K562 (cell line): ENCODE measurements at regions not wholly inside any gene's neighbourhood (a gene's known extent, or its start where the extent isn't known, plus 50 kb on each side); places are given as distances from the start of the nearest gene placed in this dataset.
A peak's percentile ranks its signal among the peaks of the same experiment; 100 is the strongest.

Experiments
- CBX8 ChIP-seq: fragments of 200-600 bp; sonication (generic); IDR thresholded peaks from 2 replicates; pipeline ENCODE4 v1.6.1; 2012; ENCODE audit warnings: borderline replicate concordance, mixed run types, low read depth, mild to moderate bottlenecking, moderate library complexity, mixed read lengths, low read length, control low read depth, inconsistent platforms; ENCODE audit not compliant: poor library complexity, severe bottlenecking; ENCODE audit errors: extremely low read depth
- CREBBP ChIP-seq: IDR thresholded peaks from one replicate; pipeline ENCODE4 v1.6.1; 2012; ENCODE audit warnings: low read depth, mild to moderate bottlenecking, control low read depth, inconsistent platforms, low read length
- CXXC5 ChIP-seq: fragments of 250-450 bp; sonication (Bioruptor Pico); IDR thresholded peaks from 2 replicates; pipeline ENCODE4 v1.8.0; 2022; ENCODE audit warnings: inconsistent platforms, mild to moderate bottlenecking, moderate library complexity
- GABPA ChIP-seq: fragments of 200-800 bp; sonication (Bioruptor generic); conservative IDR thresholded peaks from 2 replicates; pipeline ENCODE4 v1.6.1; 2016; ENCODE audit warnings: low read depth, missing genetic modification characterization, missing compliant biosample characterization
- GABPB1 ChIP-seq: sonication (generic); formaldehyde crosslinking; IDR thresholded peaks from 2 replicates; pipeline ENCODE4 v1.8.0; 2022; ENCODE audit warnings: mild to moderate bottlenecking, missing genetic modification reagents
- GATA2 ChIP-seq: sonication (generic); formaldehyde crosslinking; IDR thresholded peaks from 2 replicates; pipeline ENCODE4 v1.4.0; 2020; ENCODE audit warnings: mild to moderate bottlenecking, missing genetic modification reagents
- KAT7 ChIP-seq: sonication (generic); formaldehyde crosslinking; IDR thresholded peaks from 2 replicates; pipeline ENCODE4 v1.8.0; 2022; ENCODE audit warnings: missing genetic modification reagents, mild to moderate bottlenecking, borderline replicate concordance
- LCOR ChIP-seq: sonication (generic); formaldehyde crosslinking; IDR thresholded peaks from 2 replicates; pipeline ENCODE4 v1.8.0; 2022; ENCODE audit warnings: mild to moderate bottlenecking, missing genetic modification reagents
- MAFK ChIP-seq: IDR thresholded peaks from 2 replicates; pipeline ENCODE4 v1.6.1; 2011; ENCODE audit warnings: low read length, improper control_type of control experiment
- RBFOX2 ChIP-seq: fragments of 200-400 bp; formaldehyde crosslinking; IDR thresholded peaks from 2 replicates; pipeline ENCODE4 v1.6.1; 2017; ENCODE audit warnings: low read depth, mild to moderate bottlenecking, low read length, moderate library complexity
- RFX7 ChIP-seq: fragments of 250-450 bp; sonication (Bioruptor Pico); IDR thresholded peaks from 2 replicates; pipeline ENCODE4 v1.5.1; 2021; ENCODE audit warnings: mild to moderate bottlenecking
- SMAD4 ChIP-seq: fragments of 250-450 bp; sonication (Bioruptor Pico); conservative IDR thresholded peaks from 2 replicates; pipeline ENCODE4 v1.8.0; 2021; ENCODE audit warnings: inconsistent platforms, mild to moderate bottlenecking, moderate library complexity
- ZKSCAN1 ChIP-seq: fragments of 150-350 bp; IDR thresholded peaks from 2 replicates; pipeline ENCODE4 v1.6.1; 2016; ENCODE audit warnings: low read depth, low read length
- ZNF140 ChIP-seq: fragments of 250-450 bp; sonication (Bioruptor Pico); IDR thresholded peaks from 2 replicates; pipeline ENCODE4 v1.8.0; 2021; ENCODE audit warnings: moderate library complexity, mild to moderate bottlenecking, inconsistent platforms
- ZNF174 ChIP-seq: fragments of 250-450 bp; sonication (Bioruptor Pico); IDR thresholded peaks from 2 replicates; pipeline ENCODE4 v1.4.0; 2020; ENCODE audit warnings: mild to moderate bottlenecking
- ZNF551 ChIP-seq: fragments of 250-450 bp; sonication (Bioruptor Pico); IDR thresholded peaks from 2 replicates; pipeline ENCODE4 v1.5.0; 2021; ENCODE audit warnings: mild to moderate bottlenecking, moderate library complexity
- ZNF780A ChIP-seq: fragments of 250-450 bp; sonication (Bioruptor Pico); IDR thresholded peaks from 2 replicates; pipeline ENCODE4 v1.5.0; 2021; ENCODE audit warnings: mild to moderate bottlenecking
- TF ChIP-seq, protein P1 (sequence below): fragments of 250-450 bp; sonication (Bioruptor Pico); IDR thresholded peaks from 2 replicates; pipeline ENCODE4 v1.5.0; 2021; ENCODE audit warnings: mild to moderate bottlenecking, borderline replicate concordance
- TF ChIP-seq, protein P2 (sequence below), 2 experiments: fragments of 150-350 bp in 1 of 2; IDR thresholded peaks; 2 replicates each; pipeline ENCODE4 v1.6.1; 2012 to 2016; ENCODE audit warnings: low read depth in 2 of 2, low read length in 2 of 2, mild to moderate bottlenecking in 1 of 2, moderate library complexity in 1 of 2
- TF ChIP-seq, protein P3 (sequence below): fragments of 250-450 bp; sonication (Bioruptor Pico); IDR thresholded peaks from 2 replicates; pipeline ENCODE4 v1.4.0; 2020; ENCODE audit warnings: mild to moderate bottlenecking, moderate library complexity

DNA sequence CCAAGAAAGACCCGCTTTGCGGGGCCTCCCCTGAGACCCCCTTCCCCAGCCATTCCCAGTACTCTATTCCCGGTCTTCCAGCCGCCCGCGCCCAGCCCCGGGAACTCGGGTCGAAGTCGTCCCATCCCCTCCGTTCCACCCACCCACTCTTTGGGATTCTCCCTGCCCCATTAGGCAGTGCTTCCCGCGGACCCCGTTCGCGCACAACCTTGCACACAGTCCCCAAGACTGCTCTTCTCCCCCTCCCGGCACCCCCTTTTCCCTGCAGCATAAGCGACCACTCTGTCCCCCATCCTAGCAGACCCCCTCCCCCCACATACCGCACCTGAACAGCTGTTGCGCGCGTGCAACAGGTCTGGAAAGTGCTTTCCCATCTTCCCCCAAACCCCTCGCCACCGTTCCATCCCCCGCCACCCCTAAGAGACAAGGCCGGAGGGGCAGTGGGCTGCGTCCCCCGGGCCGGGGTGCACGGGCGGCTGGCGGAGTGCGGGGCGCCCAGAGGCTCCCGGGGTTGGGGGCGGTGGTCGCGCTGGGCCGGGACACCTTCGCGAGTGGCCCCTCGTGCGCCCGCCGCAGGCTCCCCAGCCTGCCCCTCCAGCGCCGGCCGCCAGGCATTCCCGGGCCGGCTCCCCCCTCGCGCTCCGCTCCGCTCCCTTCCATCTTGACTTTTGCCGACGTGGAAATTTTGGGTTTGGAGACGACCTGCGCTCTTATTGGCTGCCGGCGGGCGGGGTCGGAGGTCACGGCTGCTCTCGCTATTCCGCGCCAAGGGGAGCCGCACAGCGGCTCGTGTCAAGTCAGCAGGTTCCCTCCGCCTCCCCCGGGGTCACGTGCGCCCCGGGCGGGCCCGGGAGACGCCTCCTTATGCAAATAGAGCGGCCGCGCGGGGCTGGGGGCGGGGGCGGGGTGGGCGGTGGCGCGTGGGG is 201.2 kb upstream of the NFE2L3 start (continued):
- no peak for TF ChIP-seq ZNF551 (CRISPR knock-in tag)
- TF ChIP-seq, protein P1, sequence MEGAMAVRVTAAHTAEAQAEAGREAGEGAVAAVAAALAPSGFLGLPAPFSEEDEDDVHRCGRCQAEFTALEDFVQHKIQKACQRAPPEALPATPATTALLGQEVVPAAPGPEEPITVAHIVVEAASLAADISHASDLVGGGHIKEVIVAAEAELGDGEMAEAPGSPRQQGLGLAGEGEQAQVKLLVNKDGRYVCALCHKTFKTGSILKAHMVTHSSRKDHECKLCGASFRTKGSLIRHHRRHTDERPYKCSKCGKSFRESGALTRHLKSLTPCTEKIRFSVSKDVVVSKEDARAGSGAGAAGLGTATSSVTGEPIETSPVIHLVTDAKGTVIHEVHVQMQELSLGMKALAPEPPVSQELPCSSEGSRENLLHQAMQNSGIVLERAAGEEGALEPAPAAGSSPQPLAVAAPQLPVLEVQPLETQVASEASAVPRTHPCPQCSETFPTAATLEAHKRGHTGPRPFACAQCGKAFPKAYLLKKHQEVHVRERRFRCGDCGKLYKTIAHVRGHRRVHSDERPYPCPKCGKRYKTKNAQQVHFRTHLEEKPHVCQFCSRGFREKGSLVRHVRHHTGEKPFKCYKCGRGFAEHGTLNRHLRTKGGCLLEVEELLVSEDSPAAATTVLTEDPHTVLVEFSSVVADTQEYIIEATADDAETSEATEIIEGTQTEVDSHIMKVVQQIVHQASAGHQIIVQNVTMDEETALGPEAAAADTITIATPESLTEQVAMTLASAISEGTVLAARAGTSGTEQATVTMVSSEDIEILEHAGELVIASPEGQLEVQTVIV (CRISPR knock-in tag), result no peak
- TF ChIP-seq ZNF780A (CRISPR knock-in tag), result no peak
- TF ChIP-seq GATA2 (CRISPR knock-in tag), result no peak
- no peak for TF ChIP-seq ZNF174
- TF ChIP-seq ZNF140 (CRISPR knock-in tag), result no peak
- no peak; the same call in 1 of the 2 replicates for TF ChIP-seq SMAD4 (CRISPR knock-in tag)
- peak; percentile 73 for TF ChIP-seq MAFK
- no peak for TF ChIP-seq GABPB1
- peak; percentile 88 for TF ChIP-seq CXXC5 (CRISPR knock-in tag)
- TF ChIP-seq, protein P2, sequence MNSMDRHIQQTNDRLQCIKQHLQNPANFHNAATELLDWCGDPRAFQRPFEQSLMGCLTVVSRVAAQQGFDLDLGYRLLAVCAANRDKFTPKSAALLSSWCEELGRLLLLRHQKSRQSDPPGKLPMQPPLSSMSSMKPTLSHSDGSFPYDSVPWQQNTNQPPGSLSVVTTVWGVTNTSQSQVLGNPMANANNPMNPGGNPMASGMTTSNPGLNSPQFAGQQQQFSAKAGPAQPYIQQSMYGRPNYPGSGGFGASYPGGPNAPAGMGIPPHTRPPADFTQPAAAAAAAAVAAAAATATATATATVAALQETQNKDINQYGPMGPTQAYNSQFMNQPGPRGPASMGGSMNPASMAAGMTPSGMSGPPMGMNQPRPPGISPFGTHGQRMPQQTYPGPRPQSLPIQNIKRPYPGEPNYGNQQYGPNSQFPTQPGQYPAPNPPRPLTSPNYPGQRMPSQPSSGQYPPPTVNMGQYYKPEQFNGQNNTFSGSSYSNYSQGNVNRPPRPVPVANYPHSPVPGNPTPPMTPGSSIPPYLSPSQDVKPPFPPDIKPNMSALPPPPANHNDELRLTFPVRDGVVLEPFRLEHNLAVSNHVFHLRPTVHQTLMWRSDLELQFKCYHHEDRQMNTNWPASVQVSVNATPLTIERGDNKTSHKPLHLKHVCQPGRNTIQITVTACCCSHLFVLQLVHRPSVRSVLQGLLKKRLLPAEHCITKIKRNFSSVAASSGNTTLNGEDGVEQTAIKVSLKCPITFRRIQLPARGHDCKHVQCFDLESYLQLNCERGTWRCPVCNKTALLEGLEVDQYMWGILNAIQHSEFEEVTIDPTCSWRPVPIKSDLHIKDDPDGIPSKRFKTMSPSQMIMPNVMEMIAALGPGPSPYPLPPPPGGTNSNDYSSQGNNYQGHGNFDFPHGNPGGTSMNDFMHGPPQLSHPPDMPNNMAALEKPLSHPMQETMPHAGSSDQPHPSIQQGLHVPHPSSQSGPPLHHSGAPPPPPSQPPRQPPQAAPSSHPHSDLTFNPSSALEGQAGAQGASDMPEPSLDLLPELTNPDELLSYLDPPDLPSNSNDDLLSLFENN (IDR thresholded peaks at IDR 0.05; ENCODE audit: low read depth in 2 of 2, low read length in 2 of 2), result no peak
- TF ChIP-seq GABPA (tag), result no peak
- TF ChIP-seq, protein P3, sequence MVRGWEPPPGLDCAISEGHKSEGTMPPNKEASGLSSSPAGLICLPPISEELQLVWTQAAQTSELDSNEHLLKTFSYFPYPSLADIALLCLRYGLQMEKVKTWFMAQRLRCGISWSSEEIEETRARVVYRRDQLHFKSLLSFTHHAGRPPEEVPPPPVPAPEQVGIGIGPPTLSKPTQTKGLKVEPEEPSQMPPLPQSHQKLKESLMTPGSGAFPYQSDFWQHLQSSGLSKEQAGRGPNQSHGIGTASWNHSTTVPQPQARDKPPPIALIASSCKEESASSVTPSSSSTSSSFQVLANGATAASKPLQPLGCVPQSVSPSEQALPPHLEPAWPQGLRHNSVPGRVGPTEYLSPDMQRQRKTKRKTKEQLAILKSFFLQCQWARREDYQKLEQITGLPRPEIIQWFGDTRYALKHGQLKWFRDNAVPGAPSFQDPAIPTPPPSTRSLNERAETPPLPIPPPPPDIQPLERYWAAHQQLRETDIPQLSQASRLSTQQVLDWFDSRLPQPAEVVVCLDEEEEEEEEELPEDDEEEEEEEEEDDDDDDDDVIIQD (CRISPR knock-in tag), result no peak
- 0 out of 2 replicates have a peak, but pooled peaks have one; percentile 64 for TF ChIP-seq KAT7 (CRISPR knock-in tag)
- TF ChIP-seq RFX7 (CRISPR knock-in tag), result no peak
- TF ChIP-seq CREBBP, result no peak
- TF ChIP-seq LCOR (CRISPR knock-in tag), result peak; percentile 99
- TF ChIP-seq CBX8, result no peak
- TF ChIP-seq RBFOX2, result peak; percentile 94
- no peak for TF ChIP-seq ZKSCAN1
